ENCODE measurements at regions not wholly inside any gene's neighbourhood (a gene's known extent, or its start where the extent isn't known, plus 50 kb on each side); places are given as distances from the start of the nearest gene placed in this dataset.

- Histone ChIP-seq H2BK15ac (ENCODE audit: low read depth, low read length) (no peak overlapping the region), H2AFZ (replicated peaks; ENCODE audit: low read length, poor library complexity) (no peak overlapping the region), H4K8ac (ENCODE audit: low read depth in 2 of 2, low read length in 2 of 2) (no peak overlapping the region), H2BK5ac (ENCODE audit: low read depth, low read length, poor library complexity, severe bottlenecking) (no peak overlapping the region), H2BK120ac (ENCODE audit: low read depth, low read length) (no peak overlapping the region), H3K4me2 (ENCODE audit: low read depth, low read length) (no peak overlapping the region), H3K18ac (ENCODE audit: low read depth, low read length) (no peak overlapping the region), H3K4ac (ENCODE audit: low read depth, low read length) (no peak overlapping the region), H3K4me3 (ENCODE audit: insufficient read depth, low read depth, low read length) (no peak overlapping the region), H3K9me1 (ENCODE audit: insufficient read depth, low read length) (no peaks in the 10 kb centered on the region), H3K36me3 (ENCODE audit: control insufficient read depth, insufficient read depth, low read length) (no peaks in the 10 kb centered on the region), H4K20me1 (ENCODE audit: insufficient read depth, low read length) (no peaks in the 10 kb centered on the region), H3K79me1 (ENCODE audit: low read depth in 1 of 2, low read length in 2 of 2) (no peaks in the 10 kb centered on the region), H4K91ac (ENCODE audit: insufficient read depth, low read depth, low read length) (no peak overlapping the region), H3K9ac (ENCODE audit: low read depth, low read length) (no peak overlapping the region), H3K4me1 (ENCODE audit: control insufficient read depth, insufficient read depth, low read length) (no peaks in the 10 kb centered on the region), H3K27me3 (ENCODE audit: control insufficient read depth, insufficient read depth, low read length) (no peaks in the 10 kb centered on the region), H3K14ac (replicated peaks; ENCODE audit: low read depth, low read length) (no peak overlapping the region), H3K9me3 (ENCODE audit: control insufficient read depth, insufficient read depth, low read length) (peaks cover 25% of the 10 kb centered on the region), H4K5ac (ENCODE audit: low read depth, low read length) (no peak overlapping the region), H3K23ac (ENCODE audit: low read depth, low read length) (no peak overlapping the region), H3K56ac (ENCODE audit: extremely low read depth, insufficient read depth, low read length) (no peak overlapping the region), H2AK9ac (replicated peaks; ENCODE audit: low read depth, low read length, poor library complexity) (no peak overlapping the region), H2BK20ac (ENCODE audit: low read depth, low read length) (no peak overlapping the region), H3K27ac (ENCODE audit: insufficient read depth, low read length) (no peak overlapping the region), H2AK5ac (ENCODE audit: low read depth, low read length) (no peak overlapping the region)
- intact Hi-C loops (cut with micrococcal nuclease) (no loop called here), in situ Hi-C loops (cut with MboI; ENCODE audit: low sequenced_read_pairs) (no loop called here), dilution Hi-C loops (cut with HindIII; ENCODE audit: low sequenced_read_pairs, unreplicated experiment) (no loop called here)
- DNase-seq (no peak), ATAC-seq (ENCODE audit: low read depth) (no peak)
- ChIA-PET POLR2A (ENCODE audit: unreplicated experiment) (no interaction called here), CTCF (interaction anchor here (0.6 kb wide), 1 partner anchor 49 kb away, joined by 3 read pairs; no protein-coding TSS in a partner anchor)
- TF ChIP-seq POLR2A (IDR thresholded peaks at IDR 0.05; ENCODE audit: low read depth, low read length) (no peak), RAD21 (IDR thresholded peaks at IDR 0.05; ENCODE audit: low read length) (no peak), MAZ (IDR thresholded peaks at IDR 0.05; ENCODE audit: borderline replicate concordance, low read depth, low read length) (no peak), CTCF (conservative IDR thresholded peaks at IDR 0.05; ENCODE audit: low read depth, low read length) (no peak), CHD1 (IDR thresholded peaks at IDR 0.05; ENCODE audit: low read depth, low read length) (no peak), BHLHE40 (IDR thresholded peaks at IDR 0.05; ENCODE audit: low read depth, low read length) (no peak), RCOR1 (IDR thresholded peaks at IDR 0.05; ENCODE audit: insufficient replicate concordance, low read length) (no peak), USF2 (IDR thresholded peaks at IDR 0.05; ENCODE audit: low read depth, low read length) (no peak), CEBPB (IDR thresholded peaks at IDR 0.05; ENCODE audit: low read depth, low read length) (no peak), NFE2L2 (IDR thresholded peaks at IDR 0.05; ENCODE audit: low read depth, low read length) (no peak)
- WGBS, 2 experiments (ENCODE audit: extremely low coverage in 2 of 2, insufficient read length in 1 of 2), result no CpG with 5 or more reads among the region's 1 CpG
- no TSS peak for BruUV-seq (replicated peaks)
Observed at GRCh38 chr2:22798386-22798785, 586.6 kb upstream of the KLHL29 start.

Data from IMR-90 (cell line).